ENCODE measurements at regions not wholly inside any gene's neighbourhood (a gene's known extent, or its start where the extent isn't known, plus 50 kb on each side); places are given as distances from the start of the nearest gene placed in this dataset.

DNA sequence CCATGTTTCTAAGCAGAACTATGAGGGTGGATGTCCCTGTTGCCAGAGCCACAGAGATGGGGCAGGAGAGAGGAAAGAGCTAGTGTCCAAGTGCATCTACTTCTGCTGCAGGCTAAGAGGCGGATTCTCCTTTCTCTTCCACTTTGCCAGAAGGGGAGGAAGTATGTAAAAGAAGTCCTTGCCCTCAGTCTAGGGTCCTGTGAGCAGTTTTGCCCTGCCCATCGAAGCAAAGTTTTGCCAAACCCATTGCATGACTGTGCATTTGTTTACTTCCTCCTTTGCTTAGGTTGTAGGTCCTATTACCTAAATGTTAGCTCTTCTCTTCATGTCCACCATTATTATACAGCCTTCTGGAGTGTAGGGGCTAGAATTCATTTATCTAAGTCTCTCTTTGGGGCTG, 106.2 kb upstream of the ARMC2 start:
- H3K27me3 ChIP-seq (ENCODE audit: control insufficient read depth, insufficient read depth, low read length): no peaks in the 10 kb centered on the region

DNA sequence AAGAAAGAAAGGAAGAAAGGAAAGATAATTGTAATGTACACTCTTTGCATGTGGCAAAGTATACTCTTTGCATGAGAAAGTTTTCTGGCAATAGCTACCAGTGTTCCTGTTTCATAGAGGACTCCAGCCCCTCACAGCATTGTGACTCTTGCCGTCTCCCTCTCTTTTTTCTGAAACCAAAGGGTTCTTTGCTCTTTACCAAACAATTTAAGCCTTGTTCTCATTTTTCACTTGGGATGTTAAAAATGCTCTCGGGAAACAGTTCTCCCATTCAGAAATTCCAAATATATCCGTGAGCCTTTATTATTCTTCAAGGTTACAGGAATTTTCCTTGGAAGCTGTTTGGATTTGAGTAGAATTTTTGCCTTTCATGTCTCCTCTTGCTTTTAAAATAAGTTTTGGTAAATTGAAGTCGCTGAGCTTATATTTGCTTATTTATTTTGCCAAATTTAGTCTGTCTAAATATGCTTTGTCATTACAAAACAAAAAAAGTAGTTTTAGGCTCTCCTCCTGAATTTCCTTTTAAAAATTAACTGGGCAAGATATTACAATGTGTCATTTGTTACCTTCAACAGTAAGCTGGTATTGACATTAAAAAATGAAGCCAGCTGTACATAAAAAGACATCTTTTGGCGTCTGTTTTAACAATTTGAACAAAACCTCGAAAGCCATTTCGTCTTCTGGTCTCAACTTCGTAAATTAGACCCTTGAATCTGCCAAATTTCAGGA, 103.8 kb upstream of the ARMC2 start:
- no peaks in the 10 kb centered on the region for H3K27me3 ChIP-seq (ENCODE audit: control insufficient read depth, insufficient read depth, low read length)
- peak overlapping the region; percentile 65 for H3K27ac ChIP-seq (ENCODE audit: low read depth, low read length)
- WGBS (ENCODE audit: insufficient coverage): 33% methylated on average over 1 of the region's 8 CpGs
- H3K36me3 ChIP-seq (ENCODE audit: control insufficient read depth, insufficient read depth, low read length): no peaks in the 10 kb centered on the region
- H3K9me3 ChIP-seq (ENCODE audit: control insufficient read depth, insufficient read depth, low read length): no peaks in the 10 kb centered on the region
- H3K4me1 ChIP-seq (ENCODE audit: control insufficient read depth, insufficient read depth, low read length): peaks cover 17% of the 10 kb centered on the region
- no peak overlapping the region for H3K4me3 ChIP-seq (ENCODE audit: low read depth, low read length)
- peak in 2 of 6 donors; percentile 21 to 59 for DNase-seq (ENCODE audit: low read depth in 4 of 6, low spot score in 6 of 6)

More for the DNA sequence above, 106.2 kb upstream of the ARMC2 start:
- H3K4me3 ChIP-seq (ENCODE audit: low read depth, low read length): no peak overlapping the region
- no peaks in the 10 kb centered on the region for H3K36me3 ChIP-seq (ENCODE audit: control insufficient read depth, insufficient read depth, low read length)
- peaks cover 17% of the 10 kb centered on the region for H3K4me1 ChIP-seq (ENCODE audit: control insufficient read depth, insufficient read depth, low read length)
- no peak overlapping the region for H3K27ac ChIP-seq (ENCODE audit: low read depth, low read length)
- no peaks in the 10 kb centered on the region for H3K9me3 ChIP-seq (ENCODE audit: control insufficient read depth, insufficient read depth, low read length)
- 100% methylated on average over 1 of the region's 2 CpGs for WGBS (ENCODE audit: insufficient coverage)
- DNase-seq (ENCODE audit: low read depth in 4 of 6, low spot score in 6 of 6): no peak

DNA sequence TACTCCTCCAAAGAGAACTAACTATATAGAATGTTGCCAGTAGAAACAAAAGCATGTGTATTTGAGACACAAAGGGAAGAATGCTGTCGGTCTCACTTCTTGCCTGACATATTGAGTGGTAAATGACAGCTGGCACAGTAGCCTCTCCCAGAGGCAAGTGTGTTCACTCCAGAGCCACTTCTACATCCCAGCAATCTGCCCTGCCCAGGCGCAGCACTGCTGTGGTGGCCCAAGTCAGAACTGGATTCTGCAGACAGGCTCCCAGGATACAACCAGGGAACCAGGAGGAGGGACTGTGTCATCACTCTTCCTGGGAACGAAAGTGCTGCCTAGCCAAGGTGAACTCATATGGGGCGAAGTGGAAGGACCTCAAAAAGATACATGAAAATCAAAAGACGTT, 103.2 kb upstream of the ARMC2 start:
- H3K27ac ChIP-seq (ENCODE audit: low read depth, low read length): peak overlapping the region; percentile 65
- H3K27me3 ChIP-seq (ENCODE audit: control insufficient read depth, insufficient read depth, low read length): no peaks in the 10 kb centered on the region
- DNase-seq (ENCODE audit: low read depth in 4 of 6, low spot score in 6 of 6): peak in 2 of 6 donors; percentile 23 to 49
- no peaks in the 10 kb centered on the region for H3K9me3 ChIP-seq (ENCODE audit: control insufficient read depth, insufficient read depth, low read length)
- H3K4me1 ChIP-seq (ENCODE audit: control insufficient read depth, insufficient read depth, low read length): peaks cover 17% of the 10 kb centered on the region
- 61% methylated on average over 5 of the region's 5 CpGs for WGBS (ENCODE audit: insufficient coverage)
- no peak overlapping the region for H3K4me3 ChIP-seq (ENCODE audit: low read depth, low read length)
- no peaks in the 10 kb centered on the region for H3K36me3 ChIP-seq (ENCODE audit: control insufficient read depth, insufficient read depth, low read length)

DNA sequence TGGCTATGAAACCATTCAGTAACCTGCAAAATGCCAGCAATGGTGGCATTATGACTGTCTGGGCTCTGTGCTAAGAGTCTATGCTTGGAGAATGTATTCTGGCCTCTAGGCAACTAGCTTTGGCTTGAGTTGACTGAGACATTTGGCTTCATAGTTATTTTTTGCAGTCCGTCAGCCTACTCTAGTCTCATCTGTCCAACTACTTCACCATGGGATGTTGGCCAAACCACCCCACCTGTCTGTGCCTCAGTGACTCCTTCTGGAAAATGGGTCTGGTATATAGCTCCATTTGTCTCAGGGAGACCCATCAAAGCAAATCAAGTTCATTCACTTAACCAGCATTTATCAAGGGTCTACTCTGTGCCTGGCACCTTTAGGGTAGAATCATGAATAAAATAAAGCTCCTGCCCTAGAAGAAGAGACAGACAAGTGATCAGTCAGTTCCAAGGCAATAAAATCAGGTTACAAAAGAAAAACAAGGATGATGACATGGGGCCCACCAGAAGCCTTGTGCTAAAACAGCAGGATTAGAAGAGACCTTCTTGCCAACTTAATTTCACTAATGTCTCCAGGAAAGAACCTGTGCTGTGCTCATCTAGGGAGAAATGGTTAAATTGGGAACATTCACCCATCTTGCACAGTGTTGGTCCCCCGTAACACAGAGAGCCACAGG, 102.4 kb upstream of the ARMC2 start:
- no peak overlapping the region for H3K4me3 ChIP-seq (ENCODE audit: low read depth, low read length)
- DNase-seq (ENCODE audit: low read depth in 4 of 6, low spot score in 6 of 6): no peak
- peaks cover 17% of the 10 kb centered on the region for H3K4me1 ChIP-seq (ENCODE audit: control insufficient read depth, insufficient read depth, low read length)
- H3K9me3 ChIP-seq (ENCODE audit: control insufficient read depth, insufficient read depth, low read length): no peaks in the 10 kb centered on the region
- no peaks in the 10 kb centered on the region for H3K36me3 ChIP-seq (ENCODE audit: control insufficient read depth, insufficient read depth, low read length)
- WGBS (ENCODE audit: insufficient coverage): no CpG with 5 or more reads among the region's 2 CpGs
- no peaks in the 10 kb centered on the region for H3K27me3 ChIP-seq (ENCODE audit: control insufficient read depth, insufficient read depth, low read length)
- H3K27ac ChIP-seq (ENCODE audit: low read depth, low read length): no peak overlapping the region

DNA sequence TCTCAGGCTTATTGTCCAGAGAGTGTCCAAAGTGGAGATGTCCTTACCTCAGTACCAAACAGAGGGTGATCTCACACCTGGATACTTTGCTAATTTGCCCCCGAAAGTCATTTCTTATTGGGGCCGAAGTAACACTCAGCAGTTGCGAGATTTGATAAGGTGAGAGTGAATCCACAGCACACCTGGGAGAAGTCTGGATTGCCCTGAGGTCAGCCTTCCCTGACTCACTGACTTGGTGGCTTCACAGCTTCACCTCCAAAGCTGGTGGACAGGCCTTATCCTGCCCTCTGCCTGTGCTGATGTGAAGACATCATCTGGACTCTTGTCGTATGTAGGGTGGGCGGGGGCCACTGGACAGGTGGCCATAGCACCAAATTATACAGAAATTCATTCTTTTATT, 101.9 kb upstream of the ARMC2 start:
- no peaks in the 10 kb centered on the region for H3K9me3 ChIP-seq (ENCODE audit: control insufficient read depth, insufficient read depth, low read length)
- H3K27ac ChIP-seq (ENCODE audit: low read depth, low read length): no peak overlapping the region
- peaks cover 17% of the 10 kb centered on the region for H3K4me1 ChIP-seq (ENCODE audit: control insufficient read depth, insufficient read depth, low read length)
- no CpG with 5 or more reads among the region's 5 CpGs for WGBS (ENCODE audit: insufficient coverage)
- no peak overlapping the region for H3K4me3 ChIP-seq (ENCODE audit: low read depth, low read length)
- no peak for DNase-seq (ENCODE audit: low read depth in 4 of 6, low spot score in 6 of 6)
- no peaks in the 10 kb centered on the region for H3K36me3 ChIP-seq (ENCODE audit: control insufficient read depth, insufficient read depth, low read length)
- H3K27me3 ChIP-seq (ENCODE audit: control insufficient read depth, insufficient read depth, low read length): no peaks in the 10 kb centered on the region

DNA sequence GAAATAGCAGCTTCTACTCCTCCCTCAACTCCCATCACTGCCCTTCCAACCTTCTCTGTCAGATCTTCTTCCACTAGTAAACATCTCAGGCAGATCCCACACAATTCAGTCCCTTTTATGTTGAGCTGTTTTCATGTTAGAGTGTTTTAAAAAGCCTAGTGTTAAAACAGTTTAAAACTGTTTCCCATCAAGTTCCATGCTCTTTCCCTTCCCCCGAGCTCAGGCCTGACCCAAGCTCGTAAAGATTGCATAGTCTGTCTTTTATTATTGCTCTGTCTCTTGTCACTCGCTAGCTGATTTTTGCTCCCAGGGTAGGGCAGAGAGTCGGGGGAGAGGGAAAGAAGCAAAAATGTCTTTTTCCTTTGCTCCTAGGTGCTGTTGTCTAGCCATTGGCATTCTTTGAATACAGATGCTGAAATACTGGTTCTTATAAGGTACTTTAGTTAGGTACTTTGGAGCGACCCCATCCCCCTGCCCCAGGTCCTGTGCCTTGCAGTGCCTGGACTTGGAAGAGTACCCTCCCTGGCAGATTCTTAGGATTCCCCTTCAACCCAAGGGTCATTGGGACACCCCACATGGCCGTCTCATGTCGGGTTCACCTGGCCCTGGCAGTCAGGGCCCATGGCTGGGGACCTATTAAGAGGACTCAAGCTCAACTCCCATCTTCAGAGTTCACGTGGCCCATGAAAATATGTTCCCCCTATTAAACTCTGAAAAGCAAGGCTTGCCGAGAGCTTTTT, 101.2 kb upstream of the ARMC2 start:
- no peaks in the 10 kb centered on the region for H3K36me3 ChIP-seq (ENCODE audit: control insufficient read depth, insufficient read depth, low read length)
- no peaks in the 10 kb centered on the region for H3K27me3 ChIP-seq (ENCODE audit: control insufficient read depth, insufficient read depth, low read length)
- no peak overlapping the region for H3K27ac ChIP-seq (ENCODE audit: low read depth, low read length)
- no peaks in the 10 kb centered on the region for H3K9me3 ChIP-seq (ENCODE audit: control insufficient read depth, insufficient read depth, low read length)
- H3K4me3 ChIP-seq (ENCODE audit: low read depth, low read length): no peak overlapping the region
- DNase-seq (ENCODE audit: low read depth in 4 of 6, low spot score in 6 of 6): no peak
- WGBS (ENCODE audit: insufficient coverage): 93% methylated on average over 8 of the region's 9 CpGs
- H3K4me1 ChIP-seq (ENCODE audit: control insufficient read depth, insufficient read depth, low read length): peaks cover 23% of the 10 kb centered on the region

DNA sequence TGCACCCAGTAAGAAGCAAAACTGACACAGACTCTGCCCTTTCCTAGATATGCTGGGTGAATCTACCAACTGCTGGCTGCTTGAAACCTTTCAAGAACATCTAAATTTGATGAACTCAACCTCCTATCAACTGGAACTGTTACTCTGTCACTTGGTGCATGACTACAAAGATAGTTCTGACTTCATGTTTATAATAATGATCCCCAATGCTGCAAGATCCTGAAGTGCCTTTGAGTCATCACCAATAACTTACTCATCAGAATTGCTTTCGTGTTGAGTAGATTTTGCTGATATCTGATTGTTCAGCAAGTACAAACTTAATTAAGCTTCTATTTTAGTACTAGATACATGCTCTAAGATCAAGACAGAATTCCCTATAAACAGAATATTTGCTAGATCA, 100.2 kb upstream of the ARMC2 start:
- no CpG with 5 or more reads among the region's 1 CpG for WGBS (ENCODE audit: insufficient coverage)
- Histone ChIP-seq H3K4me1 (ENCODE audit: control insufficient read depth, insufficient read depth, low read length) (peaks cover 27% of the 10 kb centered on the region), H3K4me3 (ENCODE audit: low read depth, low read length) (no peak overlapping the region), H3K27ac (ENCODE audit: low read depth, low read length) (no peak overlapping the region), H3K27me3 (ENCODE audit: control insufficient read depth, insufficient read depth, low read length) (no peaks in the 10 kb centered on the region), H3K9me3 (ENCODE audit: control insufficient read depth, insufficient read depth, low read length) (no peaks in the 10 kb centered on the region), H3K36me3 (ENCODE audit: control insufficient read depth, insufficient read depth, low read length) (no peaks in the 10 kb centered on the region)
- no peak for DNase-seq (ENCODE audit: low read depth in 4 of 6, low spot score in 6 of 6)

DNA sequence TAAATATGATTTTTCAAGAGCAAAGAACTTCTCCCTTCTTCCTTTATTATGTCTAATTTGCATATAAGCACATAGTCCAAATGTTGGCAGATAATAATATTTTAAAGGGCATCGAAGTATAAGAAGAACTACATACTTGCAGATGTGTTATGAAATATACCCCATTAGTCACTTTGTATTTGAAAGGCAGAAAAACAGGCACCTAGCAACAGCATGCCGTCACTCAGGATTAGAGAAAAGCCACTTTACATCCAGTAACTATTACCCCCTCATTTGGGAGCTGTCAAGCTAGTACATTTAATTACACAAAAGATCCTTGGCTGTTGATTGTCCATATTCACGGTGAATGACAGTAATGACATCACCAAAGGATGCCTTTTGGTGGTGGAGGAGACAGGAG, 99.3 kb upstream of the ARMC2 start:
- WGBS (ENCODE audit: insufficient coverage): 80% methylated on average over 1 of the region's 3 CpGs
- Histone ChIP-seq H3K4me1 (ENCODE audit: control insufficient read depth, insufficient read depth, low read length) (peaks cover 21% of the 10 kb centered on the region), H3K36me3 (ENCODE audit: control insufficient read depth, insufficient read depth, low read length) (no peaks in the 10 kb centered on the region), H3K27ac (ENCODE audit: low read depth, low read length) (no peak overlapping the region), H3K4me3 (ENCODE audit: low read depth, low read length) (no peak overlapping the region), H3K27me3 (ENCODE audit: control insufficient read depth, insufficient read depth, low read length) (no peaks in the 10 kb centered on the region), H3K9me3 (ENCODE audit: control insufficient read depth, insufficient read depth, low read length) (no peaks in the 10 kb centered on the region)
- no peak for DNase-seq (ENCODE audit: low read depth in 4 of 6, low spot score in 6 of 6)

DNA sequence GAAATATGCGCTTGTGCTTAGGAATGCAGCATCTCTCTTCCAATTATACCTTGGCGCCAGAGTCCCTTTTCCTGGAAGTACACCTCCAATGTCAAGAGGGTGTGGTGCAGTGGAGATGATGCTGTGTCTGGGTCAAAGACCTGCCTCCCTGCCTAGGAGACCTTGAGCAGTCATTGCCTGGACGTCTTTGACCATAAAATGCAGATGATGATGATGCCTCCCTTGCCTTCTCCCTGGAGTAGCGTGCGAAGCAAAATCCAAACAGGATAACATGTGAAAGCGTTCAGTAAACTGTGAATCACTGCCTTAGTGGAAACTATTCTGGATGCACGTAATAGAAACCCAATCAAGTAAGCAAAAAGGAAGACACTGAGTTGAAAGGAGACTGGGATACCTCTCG, 97.4 kb upstream of the ARMC2 start:
- H3K27me3 ChIP-seq (ENCODE audit: control insufficient read depth, insufficient read depth, low read length): no peaks in the 10 kb centered on the region
- 95% methylated on average over 6 of the region's 8 CpGs for WGBS (ENCODE audit: insufficient coverage)
- no peaks in the 10 kb centered on the region for H3K9me3 ChIP-seq (ENCODE audit: control insufficient read depth, insufficient read depth, low read length)
- H3K4me1 ChIP-seq (ENCODE audit: control insufficient read depth, insufficient read depth, low read length): peaks cover 15% of the 10 kb centered on the region
- no peak for DNase-seq (ENCODE audit: low read depth in 4 of 6, low spot score in 6 of 6)
- H3K4me3 ChIP-seq (ENCODE audit: low read depth, low read length): no peak overlapping the region
- no peak overlapping the region for H3K27ac ChIP-seq (ENCODE audit: low read depth, low read length)
- H3K36me3 ChIP-seq (ENCODE audit: control insufficient read depth, insufficient read depth, low read length): no peaks in the 10 kb centered on the region

Measured in spinal cord (tissue), 9 donors.